OCI-LY7 (cell line): ENCODE measurements at regions not wholly inside any gene's neighbourhood (a gene's known extent, or its start where the extent isn't known, plus 50 kb on each side); places are given as distances from the start of the nearest gene placed in this dataset.

ENCODE experiments used
- BruUV-seq: library from RNA; stranded (reverse); fragments of 400-500 nt; replicated peaks from 2 replicates; lab custom pipeline; 2021; lab: Mats Ljungman, UMichigan
- CTCF ChIA-PET: fragments of 300-600 bp; sonication (Branson Sonifier 250); formaldehyde crosslinking; loops from one replicate; lab custom pipeline; 2022; ENCODE audit warnings: antibody characterized with exemption; ENCODE audit not compliant: unreplicated experiment; lab: Charles Lee
- POLR2A ChIA-PET: fragments of 300-600 bp; sonication (Branson Sonifier 250); formaldehyde crosslinking; loops from one replicate; lab custom pipeline; 2022; ENCODE audit warnings: antibody characterized with exemption; lab: Charles Lee
- DNase-seq: peaks from one replicate; pipeline ENCODE4 v3.0.0-alpha.2; 2015; ENCODE audit warnings: low spot score
- H2AFZ ChIP-seq: fragments of 200-600 bp; sonication (generic), shearing (Covaris generic); 2 replicates; pipeline ENCODE4 v1.6.1; 2014; ENCODE audit warnings: mild to moderate bottlenecking, antibody characterized with exemption, low read length, moderate library complexity
- H3K27ac ChIP-seq: fragments of 200-600 bp; sonication (generic); 2 replicates; pipeline ENCODE4 v1.5.1; 2014; ENCODE audit warnings: mixed run types, low read depth, mild to moderate bottlenecking, moderate library complexity, low read length, inconsistent platforms; ENCODE audit not compliant: poor library complexity, severe bottlenecking
- H3K36me3 ChIP-seq: fragments of 200-600 bp; sonication (generic); 2 replicates; pipeline ENCODE4 v1.6.1; 2014; ENCODE audit warnings: mild to moderate bottlenecking, antibody characterized with exemption, low read length, moderate library complexity, mixed read lengths; ENCODE audit not compliant: insufficient read depth
- H3K4me1 ChIP-seq: fragments of 200-600 bp; sonication (generic); 2 replicates; pipeline ENCODE4 v1.5.1; 2014; ENCODE audit warnings: mild to moderate bottlenecking, low read length; ENCODE audit not compliant: insufficient read depth, poor library complexity, severe bottlenecking
- H3K4me2 ChIP-seq: fragments of 200-600 bp; sonication (generic); 2 replicates; pipeline ENCODE4 v1.6.1; 2014; ENCODE audit warnings: mild to moderate bottlenecking, low read length
- H3K4me3 ChIP-seq: fragments of 200-600 bp; sonication (generic); 2 replicates; pipeline ENCODE4 v1.5.1; 2014; ENCODE audit warnings: mild to moderate bottlenecking, low read depth, low read length; ENCODE audit not compliant: poor library complexity, severe bottlenecking
- H3K79me2 ChIP-seq: fragments of 200-600 bp; sonication (generic); 2 replicates; pipeline ENCODE4 v1.6.1; 2016; ENCODE audit warnings: low read depth, mild to moderate bottlenecking, low read length, moderate library complexity, mixed read lengths; ENCODE audit not compliant: insufficient read depth
- H3K9me2 ChIP-seq: fragments of 200-600 bp; sonication (generic); 2 replicates; pipeline ENCODE4 v1.6.1; 2016; ENCODE audit warnings: mild to moderate bottlenecking, low read length, mixed read lengths; ENCODE audit not compliant: insufficient read depth
- H3K9me3 ChIP-seq: fragments of 200-600 bp; sonication (generic); 2 replicates; pipeline ENCODE4 v1.6.1; 2014; ENCODE audit warnings: mild to moderate bottlenecking, mixed run types, low read length, mixed read lengths
- H4K20me1 ChIP-seq: fragments of 200-600 bp; sonication (generic); 2 replicates; pipeline ENCODE4 v1.6.1; 2014; ENCODE audit warnings: mild to moderate bottlenecking, antibody characterized with exemption, low read length, moderate library complexity, mixed read lengths; ENCODE audit not compliant: insufficient read depth
- EZH2phosphoT487 ChIP-seq: fragments of 200-600 bp; sonication (generic); IDR thresholded peaks from 2 replicates; pipeline ENCODE4 v1.6.1; 2018; ENCODE audit warnings: low read depth, borderline replicate concordance, mild to moderate bottlenecking, mixed run types, antibody characterized with exemption, low read length, moderate library complexity, mixed read lengths
- intact Hi-C: fragments of 100-400 bp; cut with micrococcal nuclease; formaldehyde crosslinking; loops from one replicate; pipeline ENCODE4 v1.10.0; 2022; ENCODE audit not compliant: unreplicated experiment
- TF ChIP-seq, protein P1 (sequence below): fragments of 200-600 bp; sonication (generic); conservative IDR thresholded peaks from 2 replicates; pipeline ENCODE4 v1.5.1; 2014; ENCODE audit warnings: mild to moderate bottlenecking, antibody characterized with exemption, low read length, moderate library complexity, mixed read lengths

DNA sequence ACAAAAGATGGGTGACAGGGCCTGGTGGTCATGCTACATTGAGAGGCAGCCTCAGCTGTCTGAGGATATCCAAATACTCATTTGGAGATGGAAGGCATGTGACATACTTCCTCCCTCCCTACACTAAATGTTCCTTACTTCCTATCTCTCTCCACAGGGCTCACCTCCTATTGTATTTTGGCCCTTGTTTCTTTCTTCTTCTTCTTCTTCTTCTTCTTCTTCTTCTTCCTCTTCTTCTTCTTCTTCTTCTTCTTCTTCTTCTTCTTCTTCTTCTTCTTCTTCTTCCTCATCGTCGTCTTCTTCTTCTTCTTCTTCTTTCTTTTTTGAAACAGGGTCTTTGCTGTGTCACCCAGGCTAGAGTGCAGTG lies 71.8 kb upstream of the POMP start:
- CTCF ChIA-PET = no interaction called here

DNA sequence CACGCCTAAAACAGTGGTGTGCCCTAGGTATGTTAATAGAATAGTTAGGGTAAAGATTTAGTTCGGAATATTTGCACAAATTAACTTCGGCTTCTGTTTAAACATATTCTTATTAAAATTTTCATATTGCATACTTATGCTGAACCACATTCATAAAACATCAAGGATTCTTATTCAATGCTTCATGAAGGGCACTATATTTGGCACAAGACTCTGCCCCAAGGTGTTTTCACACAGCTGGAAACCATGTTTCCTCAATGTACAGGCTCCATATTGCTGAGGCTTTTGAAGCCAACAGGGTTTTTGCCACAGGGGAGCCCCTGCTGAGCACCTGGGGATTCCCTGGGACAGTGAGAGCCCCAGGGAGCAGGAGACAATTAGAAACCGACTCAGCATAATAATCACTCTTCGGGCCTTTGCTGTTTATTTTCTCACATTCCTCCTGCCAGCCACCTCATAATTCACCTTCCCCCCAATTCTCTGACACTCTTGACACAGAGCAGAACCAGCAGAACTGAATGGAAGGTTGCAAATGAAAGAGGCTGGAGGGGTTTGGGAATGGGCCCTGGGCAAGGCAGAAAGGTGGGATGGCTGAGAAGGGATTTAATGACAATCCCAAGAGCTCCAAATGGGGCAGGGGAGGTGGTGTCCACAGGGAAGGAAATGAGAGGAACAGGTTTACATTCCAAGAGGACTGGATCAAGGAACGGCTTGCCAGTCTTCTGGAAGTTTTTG lies 72.3 kb upstream of the POMP start:
- no peak overlapping the region for H3K27ac ChIP-seq
- DNase-seq = no peak
- no peak overlapping the region for H3K4me3 ChIP-seq
- no peak overlapping the region for H2AFZ ChIP-seq
- H3K79me2 ChIP-seq = no peaks in the 10 kb centered on the region
- ChIA-PET CTCF (no interaction called here), POLR2A (no interaction called here)
- no peaks in the 10 kb centered on the region for H4K20me1 ChIP-seq
- no peaks in the 10 kb centered on the region for H3K4me1 ChIP-seq
- H3K9me2 ChIP-seq = no peaks in the 10 kb centered on the region
- H3K4me2 ChIP-seq = no peak overlapping the region
- no peaks in the 10 kb centered on the region for H3K36me3 ChIP-seq
- H3K9me3 ChIP-seq = no peaks in the 10 kb centered on the region
- TF ChIP-seq, protein P1, sequence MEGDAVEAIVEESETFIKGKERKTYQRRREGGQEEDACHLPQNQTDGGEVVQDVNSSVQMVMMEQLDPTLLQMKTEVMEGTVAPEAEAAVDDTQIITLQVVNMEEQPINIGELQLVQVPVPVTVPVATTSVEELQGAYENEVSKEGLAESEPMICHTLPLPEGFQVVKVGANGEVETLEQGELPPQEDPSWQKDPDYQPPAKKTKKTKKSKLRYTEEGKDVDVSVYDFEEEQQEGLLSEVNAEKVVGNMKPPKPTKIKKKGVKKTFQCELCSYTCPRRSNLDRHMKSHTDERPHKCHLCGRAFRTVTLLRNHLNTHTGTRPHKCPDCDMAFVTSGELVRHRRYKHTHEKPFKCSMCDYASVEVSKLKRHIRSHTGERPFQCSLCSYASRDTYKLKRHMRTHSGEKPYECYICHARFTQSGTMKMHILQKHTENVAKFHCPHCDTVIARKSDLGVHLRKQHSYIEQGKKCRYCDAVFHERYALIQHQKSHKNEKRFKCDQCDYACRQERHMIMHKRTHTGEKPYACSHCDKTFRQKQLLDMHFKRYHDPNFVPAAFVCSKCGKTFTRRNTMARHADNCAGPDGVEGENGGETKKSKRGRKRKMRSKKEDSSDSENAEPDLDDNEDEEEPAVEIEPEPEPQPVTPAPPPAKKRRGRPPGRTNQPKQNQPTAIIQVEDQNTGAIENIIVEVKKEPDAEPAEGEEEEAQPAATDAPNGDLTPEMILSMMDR = no peak
- TF ChIP-seq EZH2phosphoT487 = no peak
- no TSS peak for BruUV-seq
- intact Hi-C loops = no loop called here

More for the DNA sequence above, 71.8 kb upstream of the POMP start:
- TF ChIP-seq, protein P1 = no peak
- no peak for TF ChIP-seq EZH2phosphoT487
- intact Hi-C loops = no loop called here
- no peaks in the 10 kb centered on the region for H3K79me2 ChIP-seq
- no TSS peak for BruUV-seq
- no peak overlapping the region for H3K4me3 ChIP-seq
- H3K9me3 ChIP-seq = no peaks in the 10 kb centered on the region
- no peaks in the 10 kb centered on the region for H3K9me2 ChIP-seq
- H3K4me2 ChIP-seq = no peak overlapping the region
- H3K4me1 ChIP-seq = no peaks in the 10 kb centered on the region
- H4K20me1 ChIP-seq = no peaks in the 10 kb centered on the region
- H3K36me3 ChIP-seq = no peaks in the 10 kb centered on the region
- POLR2A ChIA-PET = no interaction called here
- no peak overlapping the region for H3K27ac ChIP-seq
- no peak overlapping the region for H2AFZ ChIP-seq
- no peak for DNase-seq

DNA sequence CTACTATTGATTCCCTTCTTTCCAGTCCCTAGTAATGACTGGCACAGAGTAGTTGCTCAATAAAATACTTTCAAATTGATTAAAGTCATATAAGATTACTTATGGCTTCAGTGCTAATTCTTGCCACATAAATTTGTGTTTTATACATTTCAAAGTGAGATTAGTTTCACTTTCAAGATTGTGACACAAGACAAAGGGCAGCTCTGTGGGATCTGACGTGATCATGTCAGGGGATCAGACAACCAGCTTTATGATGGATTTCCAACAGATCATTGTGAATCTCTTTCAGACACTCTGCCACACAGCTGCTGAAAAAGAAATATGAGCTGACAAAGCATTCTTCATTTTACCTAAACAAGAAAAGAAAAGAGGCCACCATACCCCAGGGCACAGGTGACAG lies 73.4 kb upstream of the POMP start:
- Histone ChIP-seq H3K36me3 (no peaks in the 10 kb centered on the region), H3K27ac (no peak overlapping the region), H3K4me3 (no peak overlapping the region), H3K4me2 (no peak overlapping the region), H3K9me3 (no peaks in the 10 kb centered on the region), H3K4me1 (no peaks in the 10 kb centered on the region), H3K9me2 (no peaks in the 10 kb centered on the region), H4K20me1 (no peaks in the 10 kb centered on the region), H3K79me2 (no peaks in the 10 kb centered on the region), H2AFZ (no peak overlapping the region)
- no peak for DNase-seq
- ChIA-PET POLR2A (no interaction called here), CTCF (no interaction called here)
- intact Hi-C loops = no loop called here
- TF ChIP-seq EZH2phosphoT487 = no peak
- TF ChIP-seq, protein P1 = no peak
- no TSS peak for BruUV-seq
